ENCODE measurements at regions not wholly inside any gene's neighbourhood (a gene's known extent, or its start where the extent isn't known, plus 50 kb on each side); places are given as distances from the start of the nearest gene placed in this dataset.

DNA sequence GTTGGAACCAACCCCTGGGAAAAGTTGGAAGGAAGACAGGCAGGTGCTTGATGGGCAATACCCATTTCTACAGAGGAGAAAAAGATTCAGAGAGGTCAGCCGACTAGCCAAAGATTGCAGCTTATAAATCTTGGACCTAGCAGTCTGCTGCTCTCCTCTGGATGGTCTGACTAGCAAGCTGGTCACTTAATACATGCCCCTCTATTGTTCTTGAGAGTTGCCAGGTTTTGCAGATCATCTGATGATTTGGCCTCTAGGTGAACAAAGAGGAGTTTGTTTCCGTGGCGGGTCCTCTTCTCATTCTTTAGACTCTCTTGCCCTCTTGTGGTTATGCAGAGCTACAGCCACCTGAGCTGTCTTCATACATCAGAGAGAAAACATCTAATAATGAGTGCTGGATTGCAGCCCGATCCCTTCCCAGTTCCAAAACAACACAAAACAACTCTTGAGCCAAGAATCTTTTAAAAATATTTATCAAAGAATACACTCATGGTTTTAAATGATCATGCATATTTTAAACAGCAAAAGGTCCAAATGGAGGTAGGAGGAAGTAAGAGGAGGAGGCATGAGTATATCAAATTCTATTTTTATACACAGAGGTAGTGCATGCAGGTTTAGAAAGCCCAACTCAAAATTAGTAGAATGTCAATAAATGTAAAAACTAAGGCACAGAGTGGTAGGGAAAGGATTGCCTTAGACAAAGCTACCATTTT lies 115.7 kb downstream of the SLC30A10 start:
- H3K36me3 Mint-ChIP-seq (ENCODE audit: low read depth): no peaks in the 10 kb centered on the region
- no peak overlapping the region for H3K27ac Mint-ChIP-seq
- H3K4me1 Mint-ChIP-seq: no peaks in the 10 kb centered on the region
- ATAC-seq (replicated peaks): no peak
- H3K4me3 Mint-ChIP-seq: no peak overlapping the region
- peaks cover 7% of the 10 kb centered on the region for H3K9me3 Mint-ChIP-seq
- peaks cover 20% of the 10 kb centered on the region for H3K27me3 Mint-ChIP-seq

- Mint-ChIP-seq H3K4me3 (no peak overlapping the region), H3K27me3 (peaks cover 19% of the 10 kb centered on the region), H3K9me3 (peaks cover 7% of the 10 kb centered on the region), H3K36me3 (ENCODE audit: low read depth) (no peaks in the 10 kb centered on the region), H3K27ac (no peak overlapping the region), H3K4me1 (no peaks in the 10 kb centered on the region)
- ATAC-seq (replicated peaks): no peak
Observed at GRCh38 chr1:219812086-219812485, 116.3 kb downstream of the SLC30A10 start.

GRCh38 chr1:219810451-219810850 lies 117.9 kb downstream of the SLC30A10 start:
- H3K4me3 Mint-ChIP-seq: no peak overlapping the region
- peaks cover 9% of the 10 kb centered on the region for H3K27me3 Mint-ChIP-seq
- no peak for ATAC-seq (replicated peaks)
- H3K27ac Mint-ChIP-seq: no peak overlapping the region
- peaks cover 2% of the 10 kb centered on the region for H3K9me3 Mint-ChIP-seq
- H3K4me1 Mint-ChIP-seq: no peaks in the 10 kb centered on the region
- H3K36me3 Mint-ChIP-seq (ENCODE audit: low read depth): no peaks in the 10 kb centered on the region

GRCh38 chr1:219808790-219809189 lies 119.6 kb downstream of the SLC30A10 start:
- no peak for ATAC-seq (replicated peaks)
- peaks cover 4% of the 10 kb centered on the region for H3K27me3 Mint-ChIP-seq
- no peak overlapping the region for H3K4me3 Mint-ChIP-seq
- no peak overlapping the region for H3K27ac Mint-ChIP-seq
- H3K9me3 Mint-ChIP-seq: no peaks in the 10 kb centered on the region
- no peaks in the 10 kb centered on the region for H3K36me3 Mint-ChIP-seq (ENCODE audit: low read depth)
- no peaks in the 10 kb centered on the region for H3K4me1 Mint-ChIP-seq

GRCh38 chr1:219806642-219807041 lies 121.7 kb downstream of the SLC30A10 start:
- Mint-ChIP-seq H3K4me1 (no peaks in the 10 kb centered on the region), H3K27me3 (peaks cover 4% of the 10 kb centered on the region), H3K4me3 (no peak overlapping the region), H3K36me3 (ENCODE audit: low read depth) (no peaks in the 10 kb centered on the region), H3K27ac (no peak overlapping the region), H3K9me3 (no peaks in the 10 kb centered on the region)
- ATAC-seq (replicated peaks): no peak

- Mint-ChIP-seq H3K27me3 (peaks cover 4% of the 10 kb centered on the region), H3K4me1 (no peaks in the 10 kb centered on the region), H3K4me3 (no peak overlapping the region), H3K36me3 (ENCODE audit: low read depth) (no peaks in the 10 kb centered on the region), H3K9me3 (no peaks in the 10 kb centered on the region), H3K27ac (no peak overlapping the region)
- no peak for ATAC-seq (replicated peaks)
Observed at GRCh38 chr1:219806020-219806419, 122.3 kb downstream of the SLC30A10 start.

DNA sequence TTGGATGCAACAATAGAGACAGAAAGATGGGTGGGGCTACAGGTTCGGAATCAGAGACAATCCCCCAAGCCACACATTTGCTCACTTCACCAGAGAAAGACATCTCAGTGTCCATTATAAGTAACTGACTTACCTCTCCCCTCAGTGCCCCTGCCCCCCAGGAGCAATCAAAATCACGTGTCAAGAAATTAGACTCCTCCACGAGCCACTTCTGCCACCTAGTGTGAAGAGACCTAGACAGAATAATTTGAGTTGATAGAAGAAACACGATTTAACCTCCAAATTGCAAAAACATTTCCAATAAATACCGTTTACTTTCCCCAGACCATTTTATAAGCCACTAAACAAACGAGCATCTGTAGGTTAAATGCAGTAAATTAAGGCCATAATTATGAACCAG lies 123.2 kb downstream of the SLC30A10 start:
- Mint-ChIP-seq H3K27ac (no peak overlapping the region), H3K4me1 (no peaks in the 10 kb centered on the region)
- ATAC-seq (replicated peaks): no peak

GRCh38 chr1:219801156-219801820 lies 127.1 kb downstream of the SLC30A10 start:
- no peaks in the 10 kb centered on the region for H3K4me1 Mint-ChIP-seq
- H3K27ac Mint-ChIP-seq: no peak overlapping the region
- H3K27me3 Mint-ChIP-seq: no peaks in the 10 kb centered on the region
- ATAC-seq (replicated peaks): no peak
- H3K4me3 Mint-ChIP-seq: no peak overlapping the region
- no peaks in the 10 kb centered on the region for H3K9me3 Mint-ChIP-seq
- H3K36me3 Mint-ChIP-seq (ENCODE audit: low read depth): no peaks in the 10 kb centered on the region

More for the DNA sequence above, 123.2 kb downstream of the SLC30A10 start:
- peaks cover 4% of the 10 kb centered on the region for H3K27me3 Mint-ChIP-seq
- no peaks in the 10 kb centered on the region for H3K9me3 Mint-ChIP-seq
- H3K4me3 Mint-ChIP-seq: no peak overlapping the region
- no peaks in the 10 kb centered on the region for H3K36me3 Mint-ChIP-seq (ENCODE audit: low read depth)

- H3K9me3 Mint-ChIP-seq: peaks cover 4% of the 10 kb centered on the region
- peaks cover 7% of the 10 kb centered on the region for H3K27me3 Mint-ChIP-seq
- peak; percentile 43 for ATAC-seq (replicated peaks)
- no peaks in the 10 kb centered on the region for H3K4me1 Mint-ChIP-seq
- H3K4me3 Mint-ChIP-seq: no peak overlapping the region
- H3K36me3 Mint-ChIP-seq (ENCODE audit: low read depth): no peaks in the 10 kb centered on the region
- no peak overlapping the region for H3K27ac Mint-ChIP-seq
Observed at GRCh38 chr1:219798283-219799030, 129.9 kb downstream of the SLC30A10 start.

DNA sequence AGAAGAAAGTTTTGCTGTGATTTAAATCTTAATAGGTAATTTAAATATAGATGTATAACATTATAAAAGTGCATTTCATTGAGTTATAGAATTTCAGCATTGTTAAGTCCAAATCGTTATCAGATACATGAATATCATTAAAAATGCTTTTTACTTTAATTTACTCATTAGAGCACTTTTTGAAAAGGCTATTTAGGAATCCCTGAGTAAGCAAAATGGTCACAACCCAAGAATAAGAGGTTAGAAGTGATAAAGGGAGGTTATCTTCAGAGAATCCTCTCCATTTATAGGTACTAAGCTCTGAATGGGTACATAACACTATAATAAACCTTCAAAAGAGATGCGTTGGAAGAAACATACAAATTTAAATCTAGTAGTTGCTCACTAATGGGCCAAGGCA lies 130.7 kb downstream of the SLC30A10 start:
- Mint-ChIP-seq H3K36me3 (ENCODE audit: low read depth) (no peaks in the 10 kb centered on the region), H3K4me3 (no peak overlapping the region), H3K27me3 (peaks cover 7% of the 10 kb centered on the region), H3K9me3 (peaks cover 7% of the 10 kb centered on the region), H3K4me1 (no peaks in the 10 kb centered on the region), H3K27ac (no peak overlapping the region)
- no peak for ATAC-seq (replicated peaks)

DNA sequence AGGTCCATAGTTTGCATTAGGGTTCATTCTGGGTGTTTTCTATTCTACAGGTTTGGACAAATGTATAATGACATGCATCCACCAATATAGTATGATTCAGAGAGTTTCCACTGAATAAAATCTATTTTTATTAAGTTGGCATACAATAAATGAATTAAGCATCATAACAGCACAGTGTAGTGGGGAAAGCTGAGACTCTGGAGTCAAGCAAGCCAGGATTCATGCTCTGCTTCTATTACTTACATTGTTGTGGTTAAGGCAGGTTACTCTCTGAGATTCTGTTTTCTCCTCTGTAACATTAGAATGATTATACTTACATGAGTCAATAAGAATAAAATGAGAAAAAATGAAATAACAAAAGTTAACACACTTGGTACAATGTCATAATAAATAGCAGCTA lies 131.3 kb downstream of the SLC30A10 start:
- Mint-ChIP-seq H3K4me1 (no peaks in the 10 kb centered on the region), H3K27me3 (peaks cover 7% of the 10 kb centered on the region), H3K27ac (no peak overlapping the region), H3K4me3 (no peak overlapping the region), H3K36me3 (ENCODE audit: low read depth) (no peaks in the 10 kb centered on the region), H3K9me3 (peaks cover 8% of the 10 kb centered on the region)
- no peak for ATAC-seq (replicated peaks)

GRCh38 chr1:219795363-219795917 lies 132.9 kb downstream of the SLC30A10 start:
- Mint-ChIP-seq H3K27ac (no peak overlapping the region), H3K4me3 (no peak overlapping the region), H3K27me3 (peaks cover 7% of the 10 kb centered on the region), H3K36me3 (ENCODE audit: low read depth) (no peaks in the 10 kb centered on the region), H3K9me3 (peaks cover 8% of the 10 kb centered on the region), H3K4me1 (no peaks in the 10 kb centered on the region)
- ATAC-seq (replicated peaks): no peak

- Mint-ChIP-seq H3K27ac (no peak overlapping the region), H3K4me1 (no peaks in the 10 kb centered on the region), H3K4me3 (no peak overlapping the region), H3K27me3 (peaks cover 7% of the 10 kb centered on the region), H3K36me3 (ENCODE audit: low read depth) (no peaks in the 10 kb centered on the region), H3K9me3 (peaks cover 8% of the 10 kb centered on the region)
- no peak for ATAC-seq (replicated peaks)
Observed at GRCh38 chr1:219794085-219794743, 134.1 kb downstream of the SLC30A10 start.

- ATAC-seq (replicated peaks): no peak
- Mint-ChIP-seq H3K4me3 (no peak overlapping the region), H3K27ac (no peak overlapping the region), H3K4me1 (no peaks in the 10 kb centered on the region), H3K36me3 (ENCODE audit: low read depth) (no peaks in the 10 kb centered on the region), H3K9me3 (peaks cover 8% of the 10 kb centered on the region), H3K27me3 (peaks cover 7% of the 10 kb centered on the region)
Observed at GRCh38 chr1:219792337-219793021, 135.9 kb downstream of the SLC30A10 start.

Data from activated T-helper 17 cell treated with anti-CD3 and anti-CD28 coated beads, Interleukin-2, amount 50 U/mL, for 72 hours (primary cell).